Heart right ventricle (tissue), 16 donors: ENCODE measurements at regions not wholly inside any gene's neighbourhood (a gene's known extent, or its start where the extent isn't known, plus 50 kb on each side); places are given as distances from the start of the nearest gene placed in this dataset.

Experiments
- ATAC-seq, 8 donors: fragments of 200-7000 bp; cut with Tn5 transposase; one replicate each; pipeline ENCODE4 v1.9.1; 2020; ENCODE audit warnings: mild to moderate bottlenecking in 8 of 8, moderate library complexity in 8 of 8, moderate number of reproducible peaks in 1 of 8
- DNase-seq, 2 donors: peaks; one replicate each; pipeline ENCODE4 v3.0.0-alpha.2; 2020
- H3K27ac ChIP-seq, 10 donors: fragments of 200-600 bp; sonication (generic) in 2 of 10; one replicate each; pipeline versions ENCODE4 v1.5.0 to v1.8.0; 2020 to 2022; ENCODE audit warnings: mild to moderate bottlenecking in 3 of 10
- H3K27me3 ChIP-seq, 7 donors: fragments of 200-600 bp; one replicate each; pipeline ENCODE4 v1.8.0; 2021 to 2022; ENCODE audit warnings: mild to moderate bottlenecking in 2 of 7
- H3K36me3 ChIP-seq, 9 donors: fragments of 200-600 bp; sonication (generic) in 1 of 9; one replicate each; pipeline versions ENCODE4 v1.5.0 to v1.8.0; 2020 to 2022; ENCODE audit warnings: mild to moderate bottlenecking in 2 of 9
- H3K4me1 ChIP-seq, 9 donors: fragments of 200-600 bp; sonication (generic) in 1 of 9; one replicate each; pipeline versions ENCODE4 v1.5.0 to v1.8.0; 2020 to 2022; ENCODE audit warnings: mild to moderate bottlenecking in 4 of 9
- H3K4me3 ChIP-seq, 10 donors: fragments of 200-600 bp; sonication (generic) in 2 of 10; one replicate each; pipeline versions ENCODE4 v1.5.0 to v1.8.0; 2020 to 2022; ENCODE audit warnings: mild to moderate bottlenecking in 7 of 10, moderate library complexity in 2 of 10
- H3K9me3 ChIP-seq, 11 donors: fragments of 200-600 bp in 10 of 11; sonication (generic) in 2 of 11; one replicate each; pipeline versions ENCODE4 v1.5.0 to v1.8.0; 2013 to 2022; ENCODE audit warnings: mild to moderate bottlenecking in 2 of 11, control low read depth in 1 of 11, moderate library complexity in 1 of 11
- WGBS, 2 donors: extraction: QIAGEN DNeasy Blood & Tissue Kit; methylation state at CpG; one replicate each; pipeline ENCODE4 v1.1.7; 2013; ENCODE audit warnings: inconsistent platforms in 1 of 2; 5-methylcytosine and 5-hydroxymethylcytosine counted together
- intact Hi-C, 10 donors: fragments of 100-400 bp; cut with DNase I; formaldehyde crosslinking; loops; one replicate each; pipeline versions ENCODE4 v1.11.1 to v1.14.2; 2022
- TF ChIP-seq, protein P1 (sequence below), 9 donors: fragments of 200-600 bp; sonication (generic) in 2 of 9; IDR thresholded peaks; one replicate each; pipeline versions ENCODE4 v1.5.0 to v1.8.0; 2021 to 2022; ENCODE audit warnings: antibody characterized with exemption in 9 of 9, mild to moderate bottlenecking in 5 of 9, moderate library complexity in 1 of 9
- donor health status: Arrhythmogenic right ventricular cardiomyopathy.
- donor health status: ischemic (EF 13 %, LVEDD 7.1; RV severe dilation, severe dysfunction).
- donor health status: healthy with polysubstance abuse.
- donor health status: DM: no; HTN: yes; CAD: no.
- donor health status: DM: no; HTN: no; CAD: no.
- donor health status: ischemic (EF 25% LVEDD 6.9; RV normal size, moderate dysfunction).
- donor health status: ischemic (EF 25% LVEDD 5.7; RV mildly dilated, moderate dysfunction).
- donor health status: healthy.
- donor health status: DM: yes; HTN: yes; CAD: no.
- donor health status: Ischemic cardiomyopathy.
- donor health status: ischemic (EF 35%, LVEDD 5.7; RV mildly dilated, moderate dysfunction).
- donor health status: nonischemic (EF 11% LVEDD 7.7; RV severe dilation, severe dysfunction).
- donor health status: DM: yes; HTN: yes; CAD: no.
- donor health status: PGD.
- donor health status: ischemic (EF 29% LVEDD 5.4; RV normal size, mild dysfunction).
- donor health status: nonischemic (EF 23%, LVEDD 6.1; RV moderate dilation, normal function).

DNA sequence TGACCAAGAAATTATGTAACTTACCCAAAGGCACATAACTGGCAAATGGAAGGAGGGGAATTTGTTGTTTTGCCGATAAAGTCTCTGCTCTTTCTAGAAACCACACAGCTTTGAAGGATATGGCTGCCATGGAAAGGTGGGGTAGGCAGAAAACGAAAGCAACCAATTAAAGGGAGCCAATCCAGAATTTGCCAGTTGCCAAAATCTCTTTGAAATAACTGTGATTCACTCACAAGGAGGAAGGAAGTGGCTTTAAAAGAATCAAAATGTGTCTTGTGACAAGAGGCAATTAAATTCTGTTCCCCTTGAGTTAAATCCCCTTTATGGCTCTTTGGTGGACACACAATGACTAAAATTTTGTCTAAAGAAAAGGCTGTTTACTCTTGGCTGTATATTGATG, 61.2 kb upstream of the CCDC190 start:
- Histone ChIP-seq H3K9me3 (no peaks in the 10 kb centered on the region), H3K36me3 (no peaks in the 10 kb centered on the region), H3K4me1 (no peaks in the 10 kb centered on the region), H3K4me3 (no peak overlapping the region), H3K27me3 (peaks cover 0 to 3% (median 0%) of the 10 kb centered on the region in 7 donors), H3K27ac (no peak overlapping the region)
- DNase-seq (no peak), ATAC-seq (no peak)
- TF ChIP-seq, protein P1, sequence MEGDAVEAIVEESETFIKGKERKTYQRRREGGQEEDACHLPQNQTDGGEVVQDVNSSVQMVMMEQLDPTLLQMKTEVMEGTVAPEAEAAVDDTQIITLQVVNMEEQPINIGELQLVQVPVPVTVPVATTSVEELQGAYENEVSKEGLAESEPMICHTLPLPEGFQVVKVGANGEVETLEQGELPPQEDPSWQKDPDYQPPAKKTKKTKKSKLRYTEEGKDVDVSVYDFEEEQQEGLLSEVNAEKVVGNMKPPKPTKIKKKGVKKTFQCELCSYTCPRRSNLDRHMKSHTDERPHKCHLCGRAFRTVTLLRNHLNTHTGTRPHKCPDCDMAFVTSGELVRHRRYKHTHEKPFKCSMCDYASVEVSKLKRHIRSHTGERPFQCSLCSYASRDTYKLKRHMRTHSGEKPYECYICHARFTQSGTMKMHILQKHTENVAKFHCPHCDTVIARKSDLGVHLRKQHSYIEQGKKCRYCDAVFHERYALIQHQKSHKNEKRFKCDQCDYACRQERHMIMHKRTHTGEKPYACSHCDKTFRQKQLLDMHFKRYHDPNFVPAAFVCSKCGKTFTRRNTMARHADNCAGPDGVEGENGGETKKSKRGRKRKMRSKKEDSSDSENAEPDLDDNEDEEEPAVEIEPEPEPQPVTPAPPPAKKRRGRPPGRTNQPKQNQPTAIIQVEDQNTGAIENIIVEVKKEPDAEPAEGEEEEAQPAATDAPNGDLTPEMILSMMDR (IDR thresholded peaks at IDR 0.05), result no peak
- WGBS, 2 donors, result 69 to 81% methylated on average over 2 of the region's 2 CpGs
- intact Hi-C loops, result no loop called here

DNA sequence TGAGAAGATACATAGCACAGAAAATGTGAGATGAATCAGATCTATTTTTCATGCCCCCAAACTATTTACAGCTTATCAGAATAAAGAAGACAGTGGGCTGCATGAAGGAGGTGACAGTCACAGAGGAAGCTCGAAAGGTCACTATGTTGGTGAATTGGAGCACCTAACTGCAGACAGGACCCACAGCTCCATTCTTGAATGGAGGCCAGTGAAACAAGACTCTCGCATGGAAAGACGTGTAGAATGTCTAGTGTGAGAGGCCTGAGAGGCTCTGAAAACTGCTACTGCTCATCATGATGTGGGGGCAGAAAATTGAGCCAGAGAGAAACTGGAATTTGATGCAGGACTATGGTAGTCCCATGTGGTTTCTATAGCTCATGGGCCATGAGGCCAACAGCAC, 60.3 kb upstream of the CCDC190 start:
- intact Hi-C loops, result no loop called here
- Histone ChIP-seq H3K4me3 (no peak overlapping the region), H3K27me3 (peaks cover 0 to 3% (median 0%) of the 10 kb centered on the region in 7 donors), H3K36me3 (no peaks in the 10 kb centered on the region), H3K9me3 (peaks cover 0 to 1% (median 0%) of the 10 kb centered on the region in 11 donors), H3K4me1 (no peaks in the 10 kb centered on the region), H3K27ac (no peak overlapping the region)
- DNase-seq (no peak), ATAC-seq (no peak)
- TF ChIP-seq, protein P1 (IDR thresholded peaks at IDR 0.05), result no peak
- 83 to 90% methylated on average over 3 of the region's 3 CpGs for WGBS, 2 donors

DNA sequence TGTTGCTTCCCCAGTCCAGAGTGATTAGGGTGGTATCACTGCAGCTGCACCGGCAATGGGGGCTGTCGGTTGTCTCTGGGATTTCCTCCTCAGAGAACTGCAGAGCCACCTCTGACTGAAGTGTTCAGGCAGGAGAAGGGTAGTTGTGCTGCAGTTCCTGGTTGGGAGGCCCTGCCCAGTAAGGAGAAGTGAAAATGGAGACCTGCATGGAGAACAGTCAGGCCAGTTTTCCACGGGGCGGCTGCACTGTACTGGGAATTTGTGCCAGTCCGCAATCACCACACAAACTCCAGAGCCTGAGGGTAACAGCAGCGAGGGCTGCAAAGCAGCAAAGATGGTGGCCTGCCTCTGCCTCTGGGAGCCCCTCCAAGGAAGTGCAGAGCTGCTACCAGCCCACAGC, 58.1 kb upstream of the CCDC190 start:
- Histone ChIP-seq H3K9me3 (peaks cover 0 to 8% (median 0%) of the 10 kb centered on the region in 11 donors), H3K4me1 (no peaks in the 10 kb centered on the region), H3K4me3 (no peak overlapping the region), H3K27me3 (no peaks in the 10 kb centered on the region), H3K36me3 (no peaks in the 10 kb centered on the region), H3K27ac (no peak overlapping the region)
- WGBS, 2 donors, result 80 to 89% methylated on average over 6 of the region's 6 CpGs
- TF ChIP-seq, protein P1 (IDR thresholded peaks at IDR 0.05), result no peak
- intact Hi-C loops, result no loop called here
- DNase-seq (no peak), ATAC-seq (no peak)

GRCh38 chr1:162918151-162918754, 57.3 kb upstream of the CCDC190 start:
- no peak for ATAC-seq
- H3K27me3 ChIP-seq, result no peaks in the 10 kb centered on the region
- no peak for DNase-seq
- no peak overlapping the region for H3K27ac ChIP-seq
- no peaks in the 10 kb centered on the region for H3K4me1 ChIP-seq
- WGBS, 2 donors, result 72 to 77% methylated on average over 8 of the region's 8 CpGs
- no peak overlapping the region for H3K4me3 ChIP-seq
- H3K36me3 ChIP-seq, result no peaks in the 10 kb centered on the region
- TF ChIP-seq, protein P1 (IDR thresholded peaks at IDR 0.05), result no peak
- H3K9me3 ChIP-seq, result peaks cover 0 to 9% (median 0%) of the 10 kb centered on the region in 11 donors
- intact Hi-C loops, result no loop called here
